HG02642 (cell line): ENCODE measurements at regions not wholly inside any gene's neighbourhood (a gene's known extent, or its start where the extent isn't known, plus 50 kb on each side); places are given as distances from the start of the nearest gene placed in this dataset.
"Not testable (repeated sequence)": the region's sequence is repeated elsewhere in the genome, so short reads cannot be mapped to it uniquely, and the experiment has no call there.

Experiments used
- ATAC-seq: cut with Tn5 transposase; IDR thresholded peaks from one replicate; pipeline ENCODE4 v1.9.1; 2021; ENCODE audit warnings: mild to moderate bottlenecking; ENCODE audit not compliant: unreplicated experiment, poor library complexity

DNA sequence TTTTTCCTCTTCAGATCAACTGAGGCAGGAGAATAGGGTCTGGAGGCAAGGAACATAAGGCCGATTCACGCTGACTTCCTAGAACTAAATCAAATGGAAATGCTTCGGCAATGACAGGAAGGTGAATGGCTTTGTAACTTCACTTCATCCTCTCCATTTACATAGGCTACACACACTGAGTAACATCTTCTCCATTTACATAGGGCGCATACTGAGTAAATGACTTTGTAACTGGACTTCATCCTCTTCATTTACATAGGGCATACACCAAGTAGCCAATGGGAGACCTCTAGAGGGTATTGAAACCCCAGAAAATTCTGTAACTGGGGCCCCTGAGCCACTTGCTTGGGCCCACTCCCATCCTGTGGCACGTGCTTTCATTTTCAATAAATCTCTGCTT is 71.0 kb upstream of the CPSF6 start:
- no peak for ATAC-seq

DNA sequence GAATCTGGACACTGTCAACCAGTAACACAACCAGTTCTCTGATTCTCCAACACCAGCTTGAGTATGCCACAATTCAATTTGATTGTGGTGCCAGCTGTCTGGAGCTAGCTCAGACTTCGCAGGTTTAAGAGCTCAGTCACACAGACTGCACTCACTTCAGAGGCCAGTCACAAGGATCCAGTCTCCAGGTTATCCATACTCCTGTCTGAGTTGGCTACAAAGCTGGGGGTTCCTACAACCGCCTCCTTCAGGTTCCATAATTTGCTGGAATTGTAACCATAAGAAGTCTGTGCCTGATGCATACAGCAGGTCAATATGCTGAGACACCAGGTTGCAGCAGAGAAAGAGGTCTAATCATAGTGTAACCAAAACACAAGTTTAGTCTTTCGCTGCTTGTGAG is 70.5 kb upstream of the CPSF6 start:
- no peak for ATAC-seq

- ATAC-seq, result no peak
Observed at GRCh38 chr12:69170293-69170692, 69.1 kb upstream of the CPSF6 start.

DNA sequence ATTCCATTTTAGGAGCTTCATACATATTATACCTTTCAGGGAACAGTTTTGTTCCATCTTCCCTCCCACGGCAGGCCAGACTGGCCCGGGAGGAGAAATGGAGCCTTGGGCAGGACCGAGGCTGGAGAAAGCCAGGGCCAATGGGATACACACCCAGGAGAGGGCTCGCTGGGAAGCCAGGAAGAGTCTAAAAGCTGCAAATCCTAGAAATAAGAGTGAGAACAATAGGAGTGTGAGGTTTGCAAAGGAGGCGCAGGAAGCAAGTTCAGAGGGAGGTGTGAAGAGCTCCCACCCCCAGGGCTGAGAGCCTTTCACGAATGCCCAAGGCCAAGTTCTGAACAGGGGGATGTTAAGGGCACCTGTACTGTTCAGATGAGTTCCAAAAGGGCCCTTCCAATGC is 67.5 kb upstream of the CPSF6 start:
- no peak for ATAC-seq

GRCh38 chr12:69172491-69172890 is 66.9 kb upstream of the CPSF6 start:
- no peak for ATAC-seq

DNA sequence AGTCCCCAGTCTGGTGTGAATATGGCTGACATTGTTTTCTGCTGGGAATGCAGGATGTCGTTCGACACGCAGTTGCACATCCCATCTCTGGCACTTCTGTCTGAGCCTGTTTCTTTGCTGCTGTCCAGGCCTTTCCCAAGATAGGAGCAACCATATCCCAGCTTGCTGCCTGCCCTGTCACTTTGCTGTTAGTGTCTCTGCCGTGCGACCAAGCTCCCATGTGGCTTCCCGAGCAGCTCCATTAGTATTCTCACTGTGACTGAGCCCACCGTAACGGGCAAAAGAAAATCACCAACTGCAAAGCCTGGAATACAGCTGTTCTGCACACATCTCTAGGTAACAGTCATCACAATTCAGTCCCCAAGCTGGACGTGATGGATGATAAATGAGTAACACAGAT is 66.0 kb upstream of the CPSF6 start:
- ATAC-seq, result no peak

- no peak for ATAC-seq
Observed at GRCh38 chr12:69179786-69180185, 59.6 kb upstream of the CPSF6 start.

GRCh38 chr12:69187572-69187971 is 51.8 kb upstream of the CPSF6 start:
- ATAC-seq, result not testable (repeated sequence)

- no peak for ATAC-seq
Observed at GRCh38 chr12:69189378-69189978, 49.9 kb upstream of the CPSF6 start.
